ENCODE measurements at regions not wholly inside any gene's neighbourhood (a gene's known extent, or its start where the extent isn't known, plus 50 kb on each side); places are given as distances from the start of the nearest gene placed in this dataset.

- Histone ChIP-seq H3K4me2 (ENCODE audit: low read length) (no peak overlapping the region), H3K36me3 (ENCODE audit: control insufficient read depth, low read length) (no peaks in the 10 kb centered on the region), H3K9me3 (ENCODE audit: control insufficient read depth, insufficient read depth, low read length) (no peaks in the 10 kb centered on the region), H3K27me3 (ENCODE audit: control insufficient read depth, low read length) (no peaks in the 10 kb centered on the region), H3K27ac (ENCODE audit: low read depth, low read length) (no peak overlapping the region), H3K4me3 (ENCODE audit: low read length) (no peak overlapping the region), H3K9me2 (replicated peaks; ENCODE audit: control insufficient read depth, low read length) (no peaks in the 10 kb centered on the region), H3K79me2 (ENCODE audit: control insufficient read depth, low read length) (no peaks in the 10 kb centered on the region), H3K4me1 (ENCODE audit: control insufficient read depth, low read length) (no peaks in the 10 kb centered on the region), H3F3A (ENCODE audit: control insufficient read depth, insufficient read depth) (no peaks in the 10 kb centered on the region), H4K20me1 (ENCODE audit: control insufficient read depth, insufficient read depth, low read depth, low read length) (no peaks in the 10 kb centered on the region)
- TF ChIP-seq CTCF (IDR thresholded peaks at IDR 0.05; ENCODE audit: low read depth, low read length, poor library complexity, severe bottlenecking), result no peak
- no peak for TF ChIP-seq EZH2phosphoT487 (IDR thresholded peaks at IDR 0.05; ENCODE audit: borderline replicate concordance, low read length)
These were observed 68.5 kb upstream of the BARX2 start for GRCh38 chr11:129307162-129307561.

GRCh38 chr11:129302386-129303101, 73.1 kb upstream of the BARX2 start:
- no peak overlapping the region for H3K27ac ChIP-seq (ENCODE audit: low read depth, low read length)
- no peak overlapping the region for H3K4me3 ChIP-seq (ENCODE audit: low read length)
- no peaks in the 10 kb centered on the region for H3K4me1 ChIP-seq (ENCODE audit: control insufficient read depth, low read length)
- H3K9me3 ChIP-seq (ENCODE audit: control insufficient read depth, insufficient read depth, low read length), result no peaks in the 10 kb centered on the region
- H3F3A ChIP-seq (ENCODE audit: control insufficient read depth, insufficient read depth), result no peaks in the 10 kb centered on the region
- H3K4me2 ChIP-seq (ENCODE audit: low read length), result no peak overlapping the region
- no peak for TF ChIP-seq CTCF (IDR thresholded peaks at IDR 0.05; ENCODE audit: low read depth, low read length, poor library complexity, severe bottlenecking)
- no peak for TF ChIP-seq EZH2phosphoT487 (IDR thresholded peaks at IDR 0.05; ENCODE audit: borderline replicate concordance, low read length)
- H4K20me1 ChIP-seq (ENCODE audit: control insufficient read depth, insufficient read depth, low read depth, low read length), result no peaks in the 10 kb centered on the region
- no peaks in the 10 kb centered on the region for H3K79me2 ChIP-seq (ENCODE audit: control insufficient read depth, low read length)
- H3K36me3 ChIP-seq (ENCODE audit: control insufficient read depth, low read length), result no peaks in the 10 kb centered on the region
- H3K9me2 ChIP-seq (replicated peaks; ENCODE audit: control insufficient read depth, low read length), result no peaks in the 10 kb centered on the region
- no peaks in the 10 kb centered on the region for H3K27me3 ChIP-seq (ENCODE audit: control insufficient read depth, low read length)

GRCh38 chr11:129300099-129300498, 75.5 kb upstream of the BARX2 start:
- no peaks in the 10 kb centered on the region for H4K20me1 ChIP-seq (ENCODE audit: control insufficient read depth, insufficient read depth, low read depth, low read length)
- TF ChIP-seq CTCF (IDR thresholded peaks at IDR 0.05; ENCODE audit: low read depth, low read length, poor library complexity, severe bottlenecking), result no peak
- no peak for TF ChIP-seq EZH2phosphoT487 (IDR thresholded peaks at IDR 0.05; ENCODE audit: borderline replicate concordance, low read length)
- no peaks in the 10 kb centered on the region for H3K9me2 ChIP-seq (replicated peaks; ENCODE audit: control insufficient read depth, low read length)
- H3K9me3 ChIP-seq (ENCODE audit: control insufficient read depth, insufficient read depth, low read length), result no peaks in the 10 kb centered on the region
- no peaks in the 10 kb centered on the region for H3K79me2 ChIP-seq (ENCODE audit: control insufficient read depth, low read length)
- no peaks in the 10 kb centered on the region for H3F3A ChIP-seq (ENCODE audit: control insufficient read depth, insufficient read depth)
- H3K27me3 ChIP-seq (ENCODE audit: control insufficient read depth, low read length), result no peaks in the 10 kb centered on the region
- H3K4me2 ChIP-seq (ENCODE audit: low read length), result no peak overlapping the region
- H3K4me1 ChIP-seq (ENCODE audit: control insufficient read depth, low read length), result no peaks in the 10 kb centered on the region
- no peak overlapping the region for H3K4me3 ChIP-seq (ENCODE audit: low read length)
- no peaks in the 10 kb centered on the region for H3K36me3 ChIP-seq (ENCODE audit: control insufficient read depth, low read length)
- no peak overlapping the region for H3K27ac ChIP-seq (ENCODE audit: low read depth, low read length)
